ENCODE measurements at regions not wholly inside any gene's neighbourhood (a gene's known extent, or its start where the extent isn't known, plus 50 kb on each side); places are given as distances from the start of the nearest gene placed in this dataset.
A peak's percentile ranks its signal among the peaks of the same experiment; 100 is the strongest.

GRCh38 chr21:17159697-17160096 is 353.1 kb upstream of the CXADR start:
- H3K36me3 ChIP-seq (ENCODE audit: control insufficient read depth in 4 of 4, insufficient read depth in 4 of 4, low read length in 4 of 4) = no peaks in the 10 kb centered on the region
- H3K9me3 ChIP-seq (ENCODE audit: control insufficient read depth in 4 of 4, insufficient read depth in 3 of 4, low read length in 3 of 4) = peaks cover 0 to 1% (median 0%) of the 10 kb centered on the region in 4 donors
- TF ChIP-seq CTCF (IDR thresholded peaks at IDR 0.05; ENCODE audit: control extremely low read depth, extremely low read depth) = no peak
- 59 to 72% methylated on average over 2 of the region's 2 CpGs for WGBS, 2 donors
- DNase-seq (no peak), ATAC-seq (ENCODE audit: insufficient read depth, low FRiP score) (no peak)
- peaks cover 0 to 8% (median 0%) of the 10 kb centered on the region in 5 donors for H3K4me1 ChIP-seq (ENCODE audit: control insufficient read depth in 5 of 5, insufficient read depth in 5 of 5, low read length in 5 of 5)
- no peak overlapping the region for H3K27ac ChIP-seq (ENCODE audit: low read depth in 1 of 2, low read length in 1 of 2)
- no peak overlapping the region for H3K4me3 ChIP-seq
- H3K27me3 ChIP-seq (ENCODE audit: control insufficient read depth in 3 of 3, insufficient read depth in 3 of 3, low read length in 2 of 3) = no peaks in the 10 kb centered on the region
- H3K9ac ChIP-seq (ENCODE audit: insufficient read depth in 1 of 2, low read length in 2 of 2) = no peak overlapping the region

GRCh38 chr21:17185674-17186073 is 327.2 kb upstream of the CXADR start:
- Histone ChIP-seq H3K9me3 (ENCODE audit: control insufficient read depth in 4 of 4, insufficient read depth in 3 of 4, low read length in 3 of 4) (peaks cover 0 to 6% (median 1%) of the 10 kb centered on the region in 4 donors), H3K27ac (ENCODE audit: low read depth in 1 of 2, low read length in 1 of 2) (no peak overlapping the region), H3K36me3 (ENCODE audit: control insufficient read depth in 4 of 4, insufficient read depth in 4 of 4, low read length in 4 of 4) (no peaks in the 10 kb centered on the region), H3K4me3 (no peak overlapping the region), H3K9ac (ENCODE audit: insufficient read depth in 1 of 2, low read length in 2 of 2) (no peak overlapping the region), H3K27me3 (ENCODE audit: control insufficient read depth in 3 of 3, insufficient read depth in 3 of 3, low read length in 2 of 3) (no peaks in the 10 kb centered on the region), H3K4me1 (ENCODE audit: control insufficient read depth in 5 of 5, insufficient read depth in 5 of 5, low read length in 5 of 5) (no peaks in the 10 kb centered on the region)
- DNase-seq (peak; percentile 44 to 73 (median 72)), ATAC-seq (ENCODE audit: insufficient read depth, low FRiP score) (no peak)
- WGBS, 2 donors = 61 to 80% methylated on average over 3 of the region's 3 CpGs
- TF ChIP-seq CTCF (IDR thresholded peaks at IDR 0.05; ENCODE audit: control extremely low read depth, extremely low read depth) = no peak

GRCh38 chr21:17189963-17190362 is 322.9 kb upstream of the CXADR start:
- Histone ChIP-seq H3K4me1 (ENCODE audit: control insufficient read depth in 5 of 5, insufficient read depth in 5 of 5, low read length in 5 of 5) (peaks cover 0 to 3% (median 0%) of the 10 kb centered on the region in 5 donors), H3K27ac (ENCODE audit: low read depth in 1 of 2, low read length in 1 of 2) (no peak overlapping the region), H3K27me3 (ENCODE audit: control insufficient read depth in 3 of 3, insufficient read depth in 3 of 3, low read length in 2 of 3) (no peaks in the 10 kb centered on the region), H3K9ac (ENCODE audit: insufficient read depth in 1 of 2, low read length in 2 of 2) (no peak overlapping the region), H3K4me3 (no peak overlapping the region), H3K9me3 (ENCODE audit: control insufficient read depth in 4 of 4, insufficient read depth in 3 of 4, low read length in 3 of 4) (peaks cover 0 to 13% (median 6%) of the 10 kb centered on the region in 4 donors), H3K36me3 (ENCODE audit: control insufficient read depth in 4 of 4, insufficient read depth in 4 of 4, low read length in 4 of 4) (peaks cover 0 to 3% (median 0%) of the 10 kb centered on the region in 4 donors)
- 82 to 86% methylated on average over 2 of the region's 2 CpGs for WGBS, 2 donors
- no peak for TF ChIP-seq CTCF (IDR thresholded peaks at IDR 0.05; ENCODE audit: control extremely low read depth, extremely low read depth)
- ATAC-seq (ENCODE audit: insufficient read depth, low FRiP score) (no peak), DNase-seq (no peak)

Data from lung (tissue), 11 donors.